NOMO-1 treated with dmso at 0.1 percent for 144 hours (cell line): ENCODE measurements at regions not wholly inside any gene's neighbourhood (a gene's known extent, or its start where the extent isn't known, plus 50 kb on each side); places are given as distances from the start of the nearest gene placed in this dataset.

Source experiments
- DNase-seq: peaks from one replicate; lab custom pipeline; 2025; ENCODE audit not compliant: unreplicated experiment; lab: John Stamatoyannopoulos, UW

DNA sequence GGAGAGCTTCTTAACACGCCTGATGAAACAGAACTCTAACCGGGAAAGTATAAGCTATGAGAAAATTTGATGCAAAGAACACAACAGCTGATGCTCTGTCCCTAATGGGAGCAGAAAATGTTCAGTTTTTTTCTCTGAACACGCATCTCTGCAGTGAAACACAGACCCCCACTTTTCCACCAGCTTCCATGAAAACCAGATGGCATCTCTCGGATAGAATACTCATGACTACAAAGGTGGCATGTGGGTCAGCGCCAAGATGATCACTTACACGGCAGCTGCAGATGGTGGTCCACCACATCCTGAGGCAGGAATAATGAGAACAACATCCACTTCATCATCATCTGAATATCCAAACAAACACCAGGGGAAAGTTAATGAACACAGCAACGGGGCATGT lies 85.2 kb upstream of the CNR1 start:
- no peak for DNase-seq

DNA sequence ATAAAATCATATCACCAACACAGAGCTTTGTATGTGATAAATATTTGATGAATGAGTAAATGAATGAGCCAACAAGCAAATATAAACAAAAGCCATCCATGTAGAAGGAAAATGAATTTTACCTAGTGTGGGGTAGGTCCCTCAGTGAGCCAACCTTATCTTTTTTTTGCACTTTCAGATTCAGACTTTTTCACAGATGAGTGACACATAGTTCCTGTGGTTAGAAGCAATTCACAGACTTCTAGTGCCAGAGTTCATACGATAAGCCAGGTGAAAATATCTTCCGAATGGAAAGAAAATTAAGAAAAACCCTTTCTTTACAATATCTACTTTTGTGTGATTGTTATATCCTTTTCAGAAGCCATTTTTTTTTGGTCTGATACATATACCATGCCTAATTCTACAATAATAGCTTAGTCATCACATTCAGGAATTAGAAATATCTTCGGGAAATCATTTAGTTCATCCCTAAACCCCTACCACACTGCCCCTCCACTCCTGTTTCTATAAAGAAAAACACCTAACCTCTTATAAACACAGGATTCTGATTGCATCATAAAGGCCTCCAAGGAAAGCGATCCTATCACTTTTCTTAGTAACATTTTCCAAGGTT lies 82.7 kb upstream of the CNR1 start:
- no peak for DNase-seq

DNA sequence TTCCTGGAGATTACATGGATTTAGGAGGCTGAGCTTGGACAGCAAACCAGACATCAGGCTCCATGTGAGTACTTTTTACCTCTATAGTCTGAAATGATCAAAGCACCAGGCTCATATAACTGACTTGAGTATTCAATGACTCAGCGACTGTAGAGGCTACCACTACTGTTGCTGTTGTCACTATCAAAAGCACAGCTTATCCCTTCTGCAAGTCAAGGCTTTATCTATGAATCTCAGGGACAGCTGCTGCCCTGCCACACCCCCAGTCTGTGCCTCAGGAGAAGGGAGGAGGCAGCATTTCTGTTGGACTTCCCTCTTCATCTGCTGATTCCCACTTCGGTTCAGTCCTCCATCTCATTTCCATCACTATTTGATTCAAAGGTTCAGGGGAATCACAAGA lies 80.5 kb upstream of the CNR1 start:
- DNase-seq = no peak

DNA sequence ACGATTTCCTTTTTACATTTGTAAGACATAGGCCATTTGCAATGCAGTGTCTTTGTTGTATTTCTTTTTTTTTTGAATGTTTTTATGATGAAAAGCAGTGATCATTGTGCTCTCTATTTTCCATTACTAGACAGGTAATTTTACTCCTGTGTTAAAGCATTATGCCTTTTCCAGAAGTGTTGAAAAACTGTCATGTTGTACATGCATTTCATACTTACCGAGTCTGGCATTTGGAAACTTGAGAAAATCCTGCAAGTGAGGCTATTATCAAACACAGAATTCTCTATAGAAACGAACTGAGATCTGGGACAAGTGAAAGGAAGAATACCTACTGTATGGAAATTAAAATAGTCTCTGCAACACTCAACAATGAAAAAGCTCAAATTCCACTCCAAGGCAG lies 78.6 kb upstream of the CNR1 start:
- DNase-seq = no peak

DNA sequence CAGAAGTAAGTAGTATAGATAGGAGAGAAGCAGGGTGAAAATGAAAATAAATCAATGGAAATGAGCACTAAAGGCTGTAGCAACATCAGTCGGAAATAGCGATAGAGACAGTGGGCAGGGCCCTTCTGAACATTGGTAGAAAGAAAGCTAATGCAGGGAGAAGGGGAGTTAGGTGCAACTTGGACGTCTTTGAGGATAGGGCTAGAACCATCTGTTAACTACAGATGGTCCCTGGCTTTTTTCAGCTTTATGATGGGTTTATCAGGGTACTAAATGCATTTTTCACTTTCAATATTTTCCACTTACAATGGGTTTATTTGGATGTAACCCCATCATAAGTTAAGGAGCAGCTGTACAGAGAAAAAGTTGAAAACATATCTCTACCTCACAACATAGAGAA lies 72.8 kb upstream of the CNR1 start:
- no peak for DNase-seq

DNA sequence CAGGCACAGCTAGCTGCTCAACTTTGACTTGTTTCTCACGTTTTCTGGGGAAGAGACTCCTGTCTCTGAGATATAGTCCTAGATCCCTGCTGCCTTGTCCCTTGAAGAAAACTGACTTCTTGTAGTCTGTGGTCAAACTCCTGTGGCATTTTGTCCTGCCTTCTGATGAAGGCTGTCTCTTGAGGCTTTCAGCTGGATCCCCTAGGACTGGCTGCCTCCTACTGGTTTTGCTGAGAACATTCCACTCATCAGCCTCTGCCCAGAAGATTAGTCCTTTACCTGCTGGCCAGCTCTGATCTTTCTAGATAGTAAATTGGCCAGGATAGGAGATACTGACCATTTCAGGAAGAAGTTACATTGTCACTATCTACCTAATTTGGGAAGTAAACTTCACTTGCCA lies 71.9 kb upstream of the CNR1 start:
- DNase-seq = no peak

DNA sequence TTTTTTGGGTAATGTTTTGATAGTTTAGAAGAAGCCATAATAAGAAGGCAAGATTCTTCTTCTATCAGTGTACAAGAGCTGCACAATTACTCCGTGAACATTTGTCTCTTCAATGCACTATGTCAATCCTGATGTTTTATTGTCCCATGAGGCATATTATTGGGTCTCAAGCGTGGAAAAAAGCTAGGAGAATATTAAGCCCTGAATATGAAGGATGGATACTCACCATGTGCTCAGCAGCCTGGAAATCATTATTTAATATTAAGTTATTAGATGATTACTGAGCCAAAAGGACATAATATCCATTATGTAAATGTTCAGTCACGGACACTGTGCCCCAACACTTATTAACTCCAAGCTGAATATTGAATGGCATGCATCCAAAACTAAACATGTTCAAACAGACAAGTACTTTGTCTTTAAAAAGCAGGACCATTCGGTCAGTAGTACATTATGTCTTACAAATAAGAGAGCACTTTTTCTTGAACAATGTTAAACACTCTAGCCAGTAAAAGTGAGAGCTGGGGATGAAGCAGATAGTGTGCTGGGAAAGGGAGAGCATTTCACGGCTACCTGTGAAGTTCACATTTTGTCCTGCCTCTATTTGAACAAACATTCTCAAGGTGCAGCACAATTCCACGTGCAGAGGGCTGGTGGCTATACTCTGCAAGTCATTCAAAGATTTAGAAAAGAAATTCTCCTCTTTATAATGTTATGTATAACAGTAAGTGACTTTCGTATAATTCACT lies 70.6 kb upstream of the CNR1 start:
- no peak for DNase-seq

DNA sequence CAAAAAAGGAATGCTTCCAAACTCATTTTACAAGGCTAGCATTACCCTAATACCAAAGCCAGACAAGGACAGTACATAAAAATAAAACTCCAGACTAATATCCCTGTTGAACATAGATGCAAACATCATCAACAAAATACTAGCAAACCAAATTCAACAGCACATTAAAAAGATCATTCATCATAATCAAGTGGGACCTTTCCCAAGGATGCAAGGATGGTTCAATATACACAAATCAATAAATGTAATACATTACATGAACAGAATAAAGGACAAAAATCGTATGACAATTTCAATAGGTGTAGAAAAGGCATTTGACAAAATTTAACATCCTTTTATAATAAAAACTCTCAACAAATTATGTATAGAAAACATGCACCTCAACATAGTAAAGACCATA lies 66.6 kb upstream of the CNR1 start:
- DNase-seq = no peak

DNA sequence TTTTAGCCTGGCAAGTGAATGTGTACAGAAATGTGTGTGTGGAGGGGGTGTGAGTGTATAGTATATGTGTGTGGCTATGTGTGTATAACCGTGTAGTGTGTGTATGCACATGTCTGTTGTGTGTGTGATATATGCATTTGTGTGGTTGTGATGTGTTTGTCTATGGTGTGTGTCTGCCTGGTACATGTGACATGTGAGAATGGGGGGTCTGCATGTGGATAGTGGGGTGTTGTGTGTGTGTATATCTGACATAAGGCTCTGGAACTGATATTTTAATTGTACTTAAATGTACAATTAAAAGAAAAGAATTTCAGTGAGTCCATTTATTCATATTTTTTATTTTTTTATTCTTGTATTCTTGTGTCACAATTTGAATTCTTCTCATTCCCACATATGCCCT lies 57.2 kb upstream of the CNR1 start:
- DNase-seq = no peak

DNA sequence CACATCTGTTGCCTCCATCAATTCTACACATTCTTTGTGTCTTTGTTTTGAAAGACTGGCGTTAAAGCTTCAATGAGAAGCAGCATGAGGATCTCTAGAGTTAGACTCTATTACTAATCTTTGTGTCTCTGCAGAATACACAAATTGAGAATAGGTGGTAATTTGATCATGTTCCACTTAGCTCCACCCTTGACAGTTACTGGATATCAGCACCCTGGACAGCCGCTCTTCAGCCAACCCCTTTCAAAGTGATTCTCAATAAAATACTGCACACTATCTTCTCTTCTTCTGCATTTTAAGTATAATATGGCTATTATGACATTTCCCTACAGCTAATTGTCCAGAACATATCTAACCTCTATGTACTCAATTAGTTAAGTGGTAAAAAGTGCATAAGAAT lies 54.3 kb upstream of the CNR1 start:
- DNase-seq = no peak

DNA sequence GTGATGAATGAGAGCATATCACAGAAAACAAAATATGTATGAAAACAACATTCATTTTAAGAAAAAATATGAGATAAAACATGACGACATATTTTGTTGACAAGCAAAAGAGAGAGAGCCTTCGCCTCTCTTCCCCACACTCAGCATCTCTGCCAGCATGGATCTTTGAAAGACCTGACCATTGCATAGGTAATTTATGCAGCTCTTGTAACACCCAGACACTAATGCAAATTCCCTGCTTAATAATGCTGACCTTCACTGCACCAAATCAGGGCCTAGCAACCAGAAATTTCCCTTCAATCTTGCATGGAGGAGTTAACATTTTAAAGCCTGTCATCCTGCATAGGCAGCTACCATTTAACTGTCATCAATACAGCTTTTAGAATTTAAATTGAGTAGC lies 50.0 kb upstream of the CNR1 start:
- DNase-seq = no peak
